ENCODE measurements at regions not wholly inside any gene's neighbourhood (a gene's known extent, or its start where the extent isn't known, plus 50 kb on each side); places are given as distances from the start of the nearest gene placed in this dataset.

- TF ChIP-seq RXRA (IDR thresholded peaks at IDR 0.05; ENCODE audit: insufficient read depth, low read depth, low read length) (no peak), EGR1 (IDR thresholded peaks at IDR 0.05; ENCODE audit: borderline replicate concordance, low read depth, low read length) (no peak), CBX8 (IDR thresholded peaks at IDR 0.05; ENCODE audit: borderline replicate concordance, low read depth, low read length) (no peak), SUZ12 (IDR thresholded peaks at IDR 0.05; ENCODE audit: low read length) (no peak), ASH2L (IDR thresholded peaks at IDR 0.05; ENCODE audit: low read length) (no peak), FOSL1 (IDR thresholded peaks at IDR 0.05; ENCODE audit: insufficient read depth, low read depth, low read length) (no peak), SIX5 (IDR thresholded peaks at IDR 0.05; ENCODE audit: low read depth, low read length) (no peak)
Measured at GRCh38 chr7:124322561-124322960, 289.7 kb upstream of the TMEM229A start (continued).
